ENCODE measurements at regions not wholly inside any gene's neighbourhood (a gene's known extent, or its start where the extent isn't known, plus 50 kb on each side); places are given as distances from the start of the nearest gene placed in this dataset.
A peak's percentile ranks its signal among the peaks of the same experiment; 100 is the strongest.

DNA sequence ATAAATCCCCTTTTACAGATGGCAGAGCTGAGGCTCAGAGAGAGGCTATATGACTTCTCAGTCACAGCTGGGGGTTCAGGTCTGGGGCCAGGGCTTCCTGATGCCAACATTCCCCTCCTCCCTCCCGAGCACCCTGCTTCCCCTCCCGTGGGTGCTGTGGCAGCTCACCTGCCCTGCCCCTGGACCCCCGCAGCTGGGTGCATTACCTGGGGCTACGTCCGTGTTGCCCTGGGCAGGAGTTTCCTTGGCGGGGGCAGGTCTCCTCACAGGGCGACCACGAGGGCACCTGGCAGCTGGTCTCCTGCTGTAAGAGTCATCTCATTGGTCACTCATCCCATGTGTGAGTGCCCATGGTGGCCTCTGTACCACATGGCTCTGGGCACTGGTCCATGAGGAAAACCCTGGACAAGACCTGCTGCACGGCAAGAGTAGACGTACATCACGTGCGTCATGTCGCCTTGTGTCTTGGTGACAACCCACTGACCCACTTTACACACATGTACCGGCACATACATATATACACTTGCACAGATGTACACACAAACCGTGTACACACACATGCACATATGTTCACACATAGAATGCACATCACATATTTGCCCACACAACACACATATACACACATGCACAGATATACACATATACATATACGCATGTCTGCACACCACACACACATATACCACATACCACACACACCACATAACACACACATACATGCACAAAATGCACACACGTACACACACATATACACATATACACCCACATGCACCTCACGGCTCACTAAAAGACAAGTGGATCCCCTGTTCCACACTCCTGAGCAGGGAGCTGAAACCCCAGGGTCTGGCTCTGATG lies 134.0 kb downstream of the FOXL1 start:
- no peaks in the 10 kb centered on the region for H3K36me3 ChIP-seq (ENCODE audit: control insufficient read depth in 1 of 2, insufficient read depth in 2 of 2, low read length in 1 of 2)
- intact Hi-C loops (cut with DNase I): no loop called here
- no peak overlapping the region for H3K27ac ChIP-seq (ENCODE audit: low read depth in 1 of 2, low read length in 2 of 2)
- no peak for ATAC-seq (ENCODE audit: low FRiP score)
- no peaks in the 10 kb centered on the region for H3K9me3 ChIP-seq (ENCODE audit: control insufficient read depth, low read length)
- H3K4me1 ChIP-seq (ENCODE audit: control insufficient read depth in 1 of 2, insufficient read depth in 2 of 2, low read length in 2 of 2): no peaks in the 10 kb centered on the region
- DNase-seq: no peak
- no peak overlapping the region for H3K4me3 ChIP-seq (ENCODE audit: low read length in 2 of 2)
- H3K27me3 ChIP-seq (ENCODE audit: control insufficient read depth in 1 of 2, insufficient read depth in 2 of 2, low read length in 1 of 2): no peaks in the 10 kb centered on the region
- 89 to 95% methylated on average over 18 of the region's 18 CpGs for WGBS, 2 donors

DNA sequence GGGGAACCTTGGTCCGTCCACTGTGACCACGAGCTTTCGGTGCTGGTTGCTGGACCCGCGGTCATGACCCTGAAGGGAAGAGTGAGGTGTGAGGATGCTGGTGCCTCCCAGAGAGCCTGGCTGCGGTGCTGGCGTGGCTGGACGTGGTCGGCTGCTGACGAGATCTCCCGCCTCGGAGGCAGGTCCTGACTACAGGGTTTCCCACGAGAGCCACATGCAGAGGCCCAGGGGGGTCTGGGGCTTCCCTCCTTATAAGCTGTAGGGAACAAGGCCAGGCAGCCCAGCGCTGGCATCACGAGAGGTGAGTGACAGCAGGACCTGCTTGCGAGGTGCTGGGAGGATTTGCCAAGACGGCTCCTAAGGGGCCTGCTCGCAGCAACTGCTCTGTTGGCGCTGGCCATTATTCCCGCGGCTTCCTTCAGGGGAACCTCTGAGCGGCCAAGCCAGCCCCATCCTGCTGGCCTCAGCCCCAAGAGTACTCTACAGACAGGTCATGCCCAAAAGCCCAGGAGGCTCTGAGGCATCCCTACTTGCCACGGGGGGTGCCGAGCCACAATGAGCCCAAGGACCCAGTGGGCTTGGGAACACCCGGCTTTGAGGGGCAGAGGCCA lies 134.8 kb downstream of the FOXL1 start:
- Histone ChIP-seq H3K36me3 (ENCODE audit: control insufficient read depth in 1 of 2, insufficient read depth in 2 of 2, low read length in 1 of 2) (no peaks in the 10 kb centered on the region), H3K27me3 (ENCODE audit: control insufficient read depth in 1 of 2, insufficient read depth in 2 of 2, low read length in 1 of 2) (no peaks in the 10 kb centered on the region), H3K4me1 (ENCODE audit: control insufficient read depth in 1 of 2, insufficient read depth in 2 of 2, low read length in 2 of 2) (no peaks in the 10 kb centered on the region), H3K9me3 (ENCODE audit: control insufficient read depth, low read length) (no peaks in the 10 kb centered on the region), H3K27ac (ENCODE audit: low read depth in 1 of 2, low read length in 2 of 2) (no peak overlapping the region), H3K4me3 (ENCODE audit: low read length in 2 of 2) (no peak overlapping the region)
- intact Hi-C loops (cut with DNase I): no loop called here
- ATAC-seq (ENCODE audit: low FRiP score) (peak; percentile 15), DNase-seq (no peak)
- 77 to 81% methylated on average over 25 of the region's 25 CpGs for WGBS, 2 donors

DNA sequence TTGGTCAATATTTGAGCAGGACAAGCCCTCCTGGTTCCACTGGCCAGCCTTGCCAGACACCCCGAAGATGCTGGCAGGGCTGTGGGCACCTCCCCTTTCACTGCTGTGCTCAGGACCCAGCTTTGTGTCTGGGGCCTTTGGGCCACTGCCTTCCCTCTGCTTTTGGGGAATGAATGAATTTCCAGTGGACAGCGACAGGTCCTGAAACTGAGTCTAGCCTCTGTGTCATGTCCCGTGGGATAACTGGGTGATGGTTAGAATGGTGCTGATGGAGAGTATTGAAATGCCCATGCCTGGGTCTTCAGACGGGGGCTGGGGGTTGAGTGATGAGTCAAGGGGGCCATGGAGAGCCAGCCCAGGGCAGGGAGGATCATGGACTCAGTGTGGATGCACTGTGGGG lies 135.8 kb downstream of the FOXL1 start:
- Histone ChIP-seq H3K27ac (ENCODE audit: low read depth in 1 of 2, low read length in 2 of 2) (no peak overlapping the region), H3K9me3 (ENCODE audit: control insufficient read depth, low read length) (no peaks in the 10 kb centered on the region), H3K27me3 (ENCODE audit: control insufficient read depth in 1 of 2, insufficient read depth in 2 of 2, low read length in 1 of 2) (no peaks in the 10 kb centered on the region), H3K36me3 (ENCODE audit: control insufficient read depth in 1 of 2, insufficient read depth in 2 of 2, low read length in 1 of 2) (no peaks in the 10 kb centered on the region), H3K4me1 (ENCODE audit: control insufficient read depth in 1 of 2, insufficient read depth in 2 of 2, low read length in 2 of 2) (no peaks in the 10 kb centered on the region), H3K4me3 (ENCODE audit: low read length in 2 of 2) (no peak overlapping the region)
- DNase-seq: peak in 1 of 2 donors; percentile 15
- 62 to 74% methylated on average over 4 of the region's 4 CpGs for WGBS, 2 donors
- ATAC-seq (ENCODE audit: low FRiP score): no peak
- intact Hi-C loops (cut with DNase I): no loop called here

DNA sequence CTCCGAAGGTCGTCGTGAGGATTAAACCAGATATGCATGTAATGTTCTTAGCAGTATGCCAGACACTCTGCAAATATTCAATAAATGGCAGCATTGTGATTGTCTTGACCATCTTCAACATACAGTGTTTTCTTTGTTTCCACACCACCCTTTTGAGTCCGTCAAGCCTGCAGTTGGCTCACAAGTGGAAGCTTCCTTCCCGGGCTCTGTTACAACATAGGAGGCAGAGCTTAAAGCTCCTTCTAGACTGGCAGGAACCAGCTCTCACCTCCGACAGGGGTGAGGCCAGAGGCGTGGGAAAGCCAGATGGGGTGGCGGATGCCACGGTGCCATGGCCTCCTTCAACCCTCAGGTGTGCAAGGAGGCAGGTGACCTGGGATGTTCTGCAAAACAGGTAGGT lies 138.3 kb downstream of the FOXL1 start:
- WGBS, 2 donors: 85 to 89% methylated on average over 9 of the region's 9 CpGs
- no peak for DNase-seq
- Histone ChIP-seq H3K4me1 (ENCODE audit: control insufficient read depth in 1 of 2, insufficient read depth in 2 of 2, low read length in 2 of 2) (no peaks in the 10 kb centered on the region), H3K9me3 (ENCODE audit: control insufficient read depth, low read length) (no peaks in the 10 kb centered on the region), H3K4me3 (ENCODE audit: low read length in 2 of 2) (no peak overlapping the region), H3K36me3 (ENCODE audit: control insufficient read depth in 1 of 2, insufficient read depth in 2 of 2, low read length in 1 of 2) (no peaks in the 10 kb centered on the region), H3K27ac (ENCODE audit: low read depth in 1 of 2, low read length in 2 of 2) (no peak overlapping the region), H3K27me3 (ENCODE audit: control insufficient read depth in 1 of 2, insufficient read depth in 2 of 2, low read length in 1 of 2) (no peaks in the 10 kb centered on the region)
- intact Hi-C loops (cut with DNase I): no loop called here
- no peak for ATAC-seq (ENCODE audit: low FRiP score)

DNA sequence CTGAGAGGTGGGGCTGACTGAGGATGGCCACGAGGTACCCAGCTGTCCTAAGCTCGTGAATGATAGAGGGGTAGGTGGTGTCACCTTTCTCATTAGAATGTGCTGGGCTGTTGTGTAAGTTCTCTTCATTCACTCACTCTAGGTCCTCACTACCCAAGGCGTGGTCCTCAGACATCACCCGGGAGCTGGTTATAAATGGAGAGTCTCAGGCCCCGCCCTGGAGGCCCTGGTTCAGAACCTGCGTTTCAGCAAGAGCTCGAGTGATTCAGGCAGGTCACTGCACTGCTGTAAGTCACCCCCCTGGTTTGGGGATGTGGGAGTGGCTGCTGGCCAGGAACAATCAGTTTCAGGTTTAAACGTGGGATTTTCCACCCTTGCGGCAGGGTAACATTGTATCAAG lies 139.8 kb downstream of the FOXL1 start:
- 60 to 61% methylated on average over 9 of the region's 9 CpGs for WGBS, 2 donors
- Histone ChIP-seq H3K4me1 (ENCODE audit: control insufficient read depth in 1 of 2, insufficient read depth in 2 of 2, low read length in 2 of 2) (no peaks in the 10 kb centered on the region), H3K36me3 (ENCODE audit: control insufficient read depth in 1 of 2, insufficient read depth in 2 of 2, low read length in 1 of 2) (no peaks in the 10 kb centered on the region), H3K9me3 (ENCODE audit: control insufficient read depth, low read length) (no peaks in the 10 kb centered on the region), H3K27ac (ENCODE audit: low read depth in 1 of 2, low read length in 2 of 2) (no peak overlapping the region), H3K27me3 (ENCODE audit: control insufficient read depth in 1 of 2, insufficient read depth in 2 of 2, low read length in 1 of 2) (no peaks in the 10 kb centered on the region), H3K4me3 (ENCODE audit: low read length in 2 of 2) (no peak overlapping the region)
- intact Hi-C loops (cut with DNase I): no loop called here
- ATAC-seq (ENCODE audit: low FRiP score) (no peak), DNase-seq (peak in 1 of 2 donors; percentile 52)

DNA sequence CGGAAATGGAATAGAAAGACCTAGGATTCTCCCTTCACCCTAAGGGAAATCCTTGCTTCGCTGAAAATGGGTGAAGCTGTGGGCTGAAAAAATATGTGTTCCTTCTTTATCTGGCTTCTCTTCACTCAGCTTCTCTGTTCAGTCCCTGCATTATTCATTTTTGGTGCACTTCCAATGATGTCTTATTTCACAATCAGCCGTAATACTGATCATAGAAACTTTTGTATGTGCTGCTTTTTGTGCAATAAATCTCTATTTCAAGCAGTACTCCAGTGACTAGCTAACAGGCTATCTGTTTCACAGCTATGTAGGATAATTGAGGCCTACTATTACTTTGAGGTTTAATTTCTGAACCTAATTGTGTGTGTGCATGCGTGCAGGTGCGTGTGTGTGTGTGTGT lies 144.6 kb downstream of the FOXL1 start:
- DNase-seq (no peak), ATAC-seq (ENCODE audit: low FRiP score) (peak; percentile 45)
- Histone ChIP-seq H3K27ac (ENCODE audit: low read depth in 1 of 2, low read length in 2 of 2) (no peak overlapping the region), H3K36me3 (ENCODE audit: control insufficient read depth in 1 of 2, insufficient read depth in 2 of 2, low read length in 1 of 2) (no peaks in the 10 kb centered on the region), H3K4me3 (ENCODE audit: low read length in 2 of 2) (no peak overlapping the region), H3K9me3 (ENCODE audit: control insufficient read depth, low read length) (no peaks in the 10 kb centered on the region), H3K27me3 (ENCODE audit: control insufficient read depth in 1 of 2, insufficient read depth in 2 of 2, low read length in 1 of 2) (no peaks in the 10 kb centered on the region), H3K4me1 (ENCODE audit: control insufficient read depth in 1 of 2, insufficient read depth in 2 of 2, low read length in 2 of 2) (no peaks in the 10 kb centered on the region)
- intact Hi-C loops (cut with DNase I): no loop called here
- 82 to 87% methylated on average over 5 of the region's 5 CpGs for WGBS, 2 donors

DNA sequence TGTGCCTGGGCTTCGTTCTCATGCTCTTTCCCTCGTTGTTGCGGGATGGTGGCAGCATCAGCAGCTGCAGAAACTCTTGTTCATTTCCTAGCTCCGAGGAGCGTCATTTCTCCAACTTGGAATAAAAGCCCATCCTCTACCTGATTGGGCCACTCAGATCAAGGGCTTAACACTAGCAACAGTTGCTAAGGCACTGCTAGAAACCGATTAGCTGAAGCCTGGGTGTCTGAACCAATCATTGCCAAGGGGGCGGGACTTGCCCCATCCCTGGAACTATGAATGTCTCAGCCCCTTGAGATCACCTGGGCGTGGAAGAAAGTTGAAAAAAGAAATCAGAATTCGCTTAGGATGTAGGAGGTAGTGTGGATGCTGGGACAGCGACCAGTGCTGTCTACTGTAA lies 145.3 kb downstream of the FOXL1 start:
- H3K27ac ChIP-seq (ENCODE audit: low read depth in 1 of 2, low read length in 2 of 2): no peak overlapping the region
- no peaks in the 10 kb centered on the region for H3K27me3 ChIP-seq (ENCODE audit: control insufficient read depth in 1 of 2, insufficient read depth in 2 of 2, low read length in 1 of 2)
- no peak for DNase-seq
- no peak for ATAC-seq (ENCODE audit: low FRiP score)
- H3K4me3 ChIP-seq (ENCODE audit: low read length in 2 of 2): no peak overlapping the region
- H3K36me3 ChIP-seq (ENCODE audit: control insufficient read depth in 1 of 2, insufficient read depth in 2 of 2, low read length in 1 of 2): no peaks in the 10 kb centered on the region
- 89 to 91% methylated on average over 10 of the region's 10 CpGs for WGBS, 2 donors
- intact Hi-C loops (cut with DNase I): no loop called here
- H3K9me3 ChIP-seq (ENCODE audit: control insufficient read depth, low read length): no peaks in the 10 kb centered on the region
- no peaks in the 10 kb centered on the region for H3K4me1 ChIP-seq (ENCODE audit: control insufficient read depth in 1 of 2, insufficient read depth in 2 of 2, low read length in 2 of 2)

DNA sequence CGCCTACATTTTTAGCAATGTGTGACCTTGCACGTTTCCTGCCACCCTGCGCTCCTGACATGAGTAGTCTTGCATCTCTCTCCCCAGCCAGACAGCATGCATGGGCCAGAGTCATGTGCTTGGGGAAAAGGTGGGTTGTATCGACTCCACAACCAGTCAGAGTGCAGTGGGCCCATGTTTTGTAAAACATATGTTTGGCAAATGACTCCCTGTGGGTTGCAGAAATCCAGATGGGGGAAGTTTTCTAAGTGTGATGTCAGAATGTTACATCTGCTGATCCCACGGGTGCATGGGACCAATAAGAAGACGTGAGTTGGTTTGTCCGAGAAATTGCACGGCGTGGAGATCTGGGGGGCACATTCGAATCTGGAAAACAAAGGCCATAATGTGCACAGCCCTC lies 147.1 kb downstream of the FOXL1 start:
- intact Hi-C loops (cut with DNase I): no loop called here

DNA sequence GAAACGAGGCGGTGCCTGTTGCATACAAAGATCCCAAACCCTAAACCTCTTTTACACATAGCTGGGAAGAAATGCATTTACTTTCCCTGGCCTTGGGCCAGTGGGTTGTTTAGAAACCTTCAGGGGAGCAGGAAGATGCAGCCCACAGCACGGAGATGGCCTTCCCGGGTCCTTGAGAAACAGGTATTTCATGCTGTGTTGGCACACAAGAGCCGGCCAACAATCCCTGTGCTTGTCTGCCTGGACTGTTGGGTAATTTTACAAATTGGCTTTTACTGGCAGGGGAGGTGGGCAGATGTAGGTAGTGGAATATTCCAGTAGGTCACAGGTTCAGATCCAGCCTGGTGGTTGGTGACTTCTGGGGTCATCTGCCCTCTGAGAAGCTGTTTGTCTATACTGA lies 148.0 kb downstream of the FOXL1 start:
- ATAC-seq (ENCODE audit: low FRiP score) (no peak), DNase-seq (no peak)
- Histone ChIP-seq H3K4me3 (ENCODE audit: low read length in 2 of 2) (no peak overlapping the region), H3K27ac (ENCODE audit: low read depth in 1 of 2, low read length in 2 of 2) (no peak overlapping the region), H3K9me3 (ENCODE audit: control insufficient read depth, low read length) (no peaks in the 10 kb centered on the region), H3K36me3 (ENCODE audit: control insufficient read depth in 1 of 2, insufficient read depth in 2 of 2, low read length in 1 of 2) (no peaks in the 10 kb centered on the region), H3K27me3 (ENCODE audit: control insufficient read depth in 1 of 2, insufficient read depth in 2 of 2, low read length in 1 of 2) (no peaks in the 10 kb centered on the region), H3K4me1 (ENCODE audit: control insufficient read depth in 1 of 2, insufficient read depth in 2 of 2, low read length in 2 of 2) (no peaks in the 10 kb centered on the region)
- WGBS, 2 donors: 91 to 93% methylated on average over 5 of the region's 5 CpGs
- intact Hi-C loops (cut with DNase I): no loop called here

More for the DNA sequence above, 147.1 kb downstream of the FOXL1 start:
- Histone ChIP-seq H3K27ac (ENCODE audit: low read depth in 1 of 2, low read length in 2 of 2) (no peak overlapping the region), H3K36me3 (ENCODE audit: control insufficient read depth in 1 of 2, insufficient read depth in 2 of 2, low read length in 1 of 2) (no peaks in the 10 kb centered on the region), H3K27me3 (ENCODE audit: control insufficient read depth in 1 of 2, insufficient read depth in 2 of 2, low read length in 1 of 2) (no peaks in the 10 kb centered on the region), H3K4me3 (ENCODE audit: low read length in 2 of 2) (no peak overlapping the region), H3K4me1 (ENCODE audit: control insufficient read depth in 1 of 2, insufficient read depth in 2 of 2, low read length in 2 of 2) (no peaks in the 10 kb centered on the region), H3K9me3 (ENCODE audit: control insufficient read depth, low read length) (no peaks in the 10 kb centered on the region)
- ATAC-seq (ENCODE audit: low FRiP score) (no peak), DNase-seq (no peak)
- WGBS, 2 donors: 91 to 95% methylated on average over 10 of the region's 10 CpGs

Measured in aorta (tissue), 5 donors.